GM18873 (cell line): ENCODE measurements at regions not wholly inside any gene's neighbourhood (a gene's known extent, or its start where the extent isn't known, plus 50 kb on each side); places are given as distances from the start of the nearest gene placed in this dataset.

ENCODE experiments used
- ATAC-seq: cut with Tn5 transposase; IDR thresholded peaks from one replicate; pipeline ENCODE4 v1.9.1; 2021; ENCODE audit warnings: mild to moderate bottlenecking, moderate library complexity, moderate number of reproducible peaks; ENCODE audit not compliant: unreplicated experiment, low FRiP score

- ATAC-seq: no peak
Measured at GRCh38 chr3:181764544-181764943, 52.8 kb downstream of the SOX2 start.

- no peak for ATAC-seq
Measured at GRCh38 chr3:181770296-181770695, 58.6 kb downstream of the SOX2 start.

- no peak for ATAC-seq
Measured at GRCh38 chr3:181771120-181771519, 59.4 kb downstream of the SOX2 start.

DNA sequence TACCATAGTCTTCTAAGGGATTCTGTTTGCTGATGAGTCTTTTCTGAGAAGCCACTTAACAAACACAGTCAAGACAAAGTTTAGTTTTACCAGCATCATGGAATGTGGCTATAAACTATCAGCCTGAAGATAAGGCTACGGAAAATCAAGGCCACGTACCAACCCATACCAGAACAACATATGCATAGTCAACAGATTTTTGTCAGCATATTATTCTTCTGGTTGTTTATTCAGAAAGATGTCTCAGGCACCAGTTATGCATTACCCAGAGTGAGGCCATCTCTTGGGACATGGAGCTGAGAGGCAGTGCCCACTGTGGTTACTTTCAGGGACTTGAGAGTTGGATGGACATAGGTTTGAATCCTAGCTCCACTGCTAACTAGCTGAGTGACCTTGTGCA, 60.4 kb downstream of the SOX2 start:
- ATAC-seq: no peak

- no peak for ATAC-seq
Measured at GRCh38 chr3:181773921-181774320, 62.2 kb downstream of the SOX2 start.

DNA sequence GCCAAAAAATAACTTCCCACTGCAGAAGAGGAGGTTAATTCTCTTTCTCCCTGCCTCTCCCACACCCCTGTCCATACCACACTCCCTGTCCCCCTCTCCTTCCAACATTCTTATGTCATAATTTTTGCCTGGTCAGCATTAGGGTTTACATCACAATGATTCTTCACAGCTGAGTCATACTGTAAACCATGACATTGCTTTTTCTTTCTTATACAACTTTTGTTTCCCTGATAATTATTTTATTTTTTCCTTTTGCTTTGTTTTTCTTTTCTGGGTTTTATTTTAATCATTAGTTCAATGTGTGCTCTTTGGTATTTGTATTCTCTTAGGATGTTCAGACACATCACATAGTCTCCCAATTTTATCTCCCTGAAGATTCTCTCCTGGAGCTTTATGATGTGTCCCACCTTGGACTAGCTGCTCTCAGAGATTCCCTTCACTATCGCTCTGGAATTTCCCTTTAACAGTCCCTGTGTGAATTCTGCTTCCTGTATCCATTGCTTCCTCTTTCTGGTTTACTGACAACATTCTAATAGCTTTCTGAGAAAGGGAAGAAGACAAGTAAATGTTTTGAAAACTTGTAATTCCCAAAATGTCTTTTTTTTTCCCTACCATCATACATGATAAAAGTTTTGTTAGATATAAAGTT, 70.7 kb downstream of the SOX2 start:
- no peak for ATAC-seq

DNA sequence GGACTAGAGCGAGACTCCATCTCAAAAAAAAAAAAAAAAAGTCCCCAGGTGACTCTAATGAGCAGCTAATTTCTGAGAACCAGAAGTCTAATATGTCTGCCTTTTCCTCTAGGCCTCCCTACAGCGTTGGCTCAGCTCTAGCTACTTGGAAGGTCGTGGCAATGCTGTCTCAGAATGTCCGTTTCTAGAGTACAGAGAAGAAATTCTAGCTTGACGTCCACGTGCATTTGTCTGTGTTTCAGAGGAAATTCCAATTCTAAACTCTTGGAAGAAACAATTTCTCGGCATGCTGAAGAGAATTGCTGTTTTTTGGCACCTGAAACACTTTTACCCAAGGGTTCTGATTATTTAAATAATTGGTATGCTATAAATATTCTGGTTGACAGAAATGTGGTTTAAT, 78.8 kb downstream of the SOX2 start:
- ATAC-seq: no peak

DNA sequence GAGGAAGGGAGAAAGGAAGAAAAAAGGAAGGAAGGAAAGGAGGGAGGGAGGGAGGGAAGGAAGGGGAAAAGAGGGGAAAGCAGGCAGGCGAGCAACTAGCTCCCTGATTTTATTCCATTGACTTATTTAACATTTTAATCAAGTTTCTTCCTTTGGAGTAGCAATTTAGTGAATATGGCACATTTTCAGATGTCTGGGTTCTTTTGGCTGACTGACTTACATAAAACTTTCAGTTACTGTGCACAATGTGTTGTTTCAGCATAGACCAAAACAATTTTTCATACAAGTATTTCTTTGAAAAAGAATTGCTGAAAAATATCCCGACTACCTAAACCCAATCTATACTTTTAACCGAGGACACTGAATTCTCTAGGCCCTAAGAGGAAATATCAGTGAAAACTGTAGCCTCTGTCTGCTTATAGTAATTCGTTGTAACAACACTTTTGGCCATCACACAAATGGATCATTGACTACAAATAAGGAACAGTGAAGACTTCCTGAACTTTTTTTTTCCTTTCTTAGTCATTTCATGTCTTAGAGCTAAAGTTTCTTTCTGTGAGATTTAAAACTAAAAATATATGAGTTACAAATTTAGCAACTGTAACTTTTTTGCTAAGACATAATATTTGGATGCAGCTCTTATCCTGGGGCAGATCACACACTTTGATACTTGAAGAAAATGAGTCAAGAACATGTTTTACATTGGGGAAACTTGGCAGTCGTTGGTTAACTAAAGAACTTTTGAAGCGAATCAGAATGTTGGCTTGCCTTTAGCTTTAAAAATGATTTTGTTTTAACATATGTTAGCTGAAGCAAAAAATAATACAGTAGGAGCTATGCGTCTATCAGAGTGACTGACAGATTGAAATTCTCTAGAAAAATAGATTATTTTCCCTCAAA, 79.6 kb downstream of the SOX2 start:
- ATAC-seq: no peak

- ATAC-seq: no peak
Measured at GRCh38 chr3:181793006-181793405, 81.3 kb downstream of the SOX2 start.

- no peak for ATAC-seq
Measured at GRCh38 chr3:181794011-181794790, 82.5 kb downstream of the SOX2 start.

DNA sequence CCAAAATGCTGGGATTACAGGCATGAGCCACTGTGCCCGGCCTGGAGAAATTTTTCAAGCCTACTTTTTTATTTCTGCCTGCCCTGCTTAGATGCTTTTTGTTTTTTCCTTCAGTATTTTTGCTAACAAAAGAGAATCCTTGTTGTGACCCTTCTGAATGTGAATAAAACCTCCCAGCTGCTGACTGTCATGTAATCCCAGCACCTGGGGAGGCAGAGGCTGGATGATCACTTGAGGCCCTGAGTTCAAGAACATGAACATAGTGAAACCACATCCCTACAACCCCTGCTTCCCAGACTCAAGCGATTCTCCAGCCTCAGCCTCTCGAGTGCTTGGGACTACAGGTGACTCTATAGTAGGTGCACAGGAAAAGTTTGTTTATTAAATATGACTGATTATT, 84.9 kb downstream of the SOX2 start:
- ATAC-seq: no peak

- no peak for ATAC-seq
Measured at GRCh38 chr3:181797431-181797830, 85.7 kb downstream of the SOX2 start.

- no peak for ATAC-seq
Measured at GRCh38 chr3:181805703-181806102, 94.0 kb downstream of the SOX2 start.

- ATAC-seq: no peak
Measured at GRCh38 chr3:181808053-181808452, 96.3 kb downstream of the SOX2 start.

DNA sequence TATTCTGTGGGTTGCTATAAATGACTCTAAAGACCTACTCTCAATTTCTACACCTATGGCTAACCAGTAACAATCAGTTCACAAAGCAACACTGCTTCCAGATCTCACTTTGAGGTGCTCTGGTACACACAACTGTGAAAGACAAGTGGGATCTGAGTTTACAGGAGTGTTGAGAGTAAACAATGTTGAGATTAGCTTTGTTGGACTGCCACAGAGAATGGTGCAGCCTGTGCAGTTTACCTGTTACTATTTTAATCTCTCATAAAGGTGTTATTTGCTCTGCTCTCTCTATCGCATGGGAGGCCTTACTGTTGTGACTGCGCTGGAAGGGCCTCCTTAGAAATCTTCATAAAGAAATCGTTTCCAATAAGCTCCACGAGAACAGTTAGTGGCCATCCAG, 112.0 kb downstream of the SOX2 start:
- no peak for ATAC-seq

GRCh38 chr3:181824961-181825360, 113.2 kb downstream of the SOX2 start:
- ATAC-seq: no peak

DNA sequence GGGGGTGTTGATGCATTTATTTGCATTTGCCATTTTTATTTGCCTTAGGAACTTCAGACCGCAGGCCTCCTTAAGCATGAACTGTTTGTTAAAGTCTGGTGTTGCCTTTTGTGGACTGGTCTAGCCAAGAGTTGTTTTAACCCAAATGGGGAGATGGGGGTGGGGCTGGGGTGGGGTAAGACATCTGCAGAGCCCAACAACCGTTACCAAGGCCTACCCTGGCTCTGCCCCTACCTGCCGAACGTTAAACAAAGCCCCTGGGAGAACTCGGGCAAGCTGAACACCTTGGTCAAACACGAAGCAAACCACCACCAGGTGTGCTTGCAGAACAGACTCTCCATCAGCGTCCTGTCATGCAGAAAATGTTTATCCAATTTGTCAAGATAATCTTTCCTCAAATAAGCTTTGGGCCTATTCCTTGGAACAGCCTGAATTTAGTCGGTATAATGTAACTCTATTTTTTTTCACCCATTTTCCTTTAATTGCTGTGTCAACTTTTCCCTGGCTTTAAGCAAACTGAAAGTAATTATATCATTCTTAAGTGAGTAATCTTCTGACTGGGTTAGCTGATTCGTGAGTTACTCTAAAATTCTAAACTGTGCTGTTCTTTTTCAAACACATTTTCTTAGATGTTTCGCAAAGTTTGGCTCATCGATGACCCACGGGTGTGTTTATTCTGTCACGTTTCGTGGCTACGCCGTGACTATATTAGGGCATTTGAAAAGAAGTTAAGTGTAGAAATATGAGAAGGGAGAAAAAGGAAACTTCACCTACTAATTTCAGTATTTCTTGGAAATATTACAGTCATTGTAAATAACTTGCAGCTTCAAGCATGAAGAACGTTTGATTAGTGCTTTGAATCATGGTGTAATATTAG, 127.6 kb downstream of the SOX2 start:
- no peak for ATAC-seq

DNA sequence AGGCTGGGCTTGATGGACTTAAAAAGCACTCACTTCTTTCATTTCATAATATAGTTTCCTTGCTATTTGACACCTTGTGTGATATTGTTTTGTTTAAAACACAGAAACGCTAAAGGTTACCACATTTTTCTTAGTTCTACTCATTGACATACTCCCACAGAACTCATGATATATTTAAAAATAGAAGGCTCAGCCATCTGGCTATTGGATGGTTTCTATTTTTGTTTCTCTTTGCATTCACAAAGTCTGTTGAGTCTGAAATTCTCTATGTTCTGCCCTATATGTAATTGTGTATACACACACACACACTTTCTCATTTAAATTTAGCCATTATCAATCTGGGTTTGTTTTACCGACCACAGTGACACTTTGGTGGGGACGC, 128.2 kb downstream of the SOX2 start:
- ATAC-seq: no peak

DNA sequence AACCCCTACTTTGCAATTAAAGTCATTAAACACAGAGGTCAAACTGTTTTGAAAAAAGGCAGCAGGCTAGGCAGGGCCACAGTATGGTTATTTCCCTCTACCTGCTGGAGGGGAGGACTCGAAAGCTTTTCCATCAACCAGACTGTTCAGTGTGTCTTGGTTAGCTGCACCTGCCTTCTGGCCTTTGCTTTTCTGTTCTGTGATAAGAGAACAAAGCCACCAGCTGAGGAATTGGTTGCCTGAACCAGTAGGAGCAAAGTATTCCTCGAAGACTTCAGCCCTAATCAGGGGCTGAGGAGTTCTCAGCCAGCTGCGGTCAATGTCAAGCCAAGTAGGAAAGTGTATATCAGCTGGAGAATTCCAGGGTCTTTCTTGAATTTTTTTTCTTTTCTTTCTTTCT, 132.5 kb downstream of the SOX2 start:
- no peak for ATAC-seq

GRCh38 chr3:181847276-181847675, 135.6 kb downstream of the SOX2 start:
- ATAC-seq: no peak
